ENCODE measurements at regions not wholly inside any gene's neighbourhood (a gene's known extent, or its start where the extent isn't known, plus 50 kb on each side); places are given as distances from the start of the nearest gene placed in this dataset.

DNA sequence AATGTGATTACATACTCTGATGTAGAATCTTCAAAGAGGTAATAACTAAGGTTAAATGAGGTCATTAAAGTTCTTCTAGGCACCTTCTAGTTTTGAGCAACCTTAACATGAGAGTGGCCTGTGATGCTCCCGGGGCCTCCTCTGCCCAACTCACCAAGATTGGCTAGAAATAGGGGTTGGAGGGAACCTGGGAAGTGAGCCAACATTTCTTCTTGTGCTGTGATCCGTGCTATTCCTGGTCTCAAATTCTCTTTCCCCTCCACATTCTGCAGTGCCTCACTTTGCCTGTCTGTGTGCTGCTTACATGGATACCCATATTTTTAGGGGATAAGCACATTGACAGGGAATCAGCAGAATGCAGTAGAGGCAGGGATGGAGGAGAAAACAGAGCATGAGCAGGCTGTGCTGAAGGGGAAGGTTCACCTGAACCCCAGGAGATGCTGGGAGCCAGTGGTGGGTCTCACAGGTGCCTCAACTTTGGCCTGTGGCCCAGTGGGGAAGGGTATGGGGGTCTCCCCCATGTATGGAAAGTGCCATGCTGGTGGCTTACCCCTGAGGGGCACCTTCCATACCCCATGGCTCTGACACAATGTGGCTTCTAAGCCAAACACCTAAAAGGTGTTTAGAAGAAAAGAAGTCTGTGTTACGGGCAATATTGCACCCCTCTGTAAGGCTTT, 164.7 kb upstream of the CHD6 start:
- TF ChIP-seq ZFX (IDR thresholded peaks at IDR 0.05), result no peak
- TF ChIP-seq CTCF (conservative IDR thresholded peaks at IDR 0.05), result no peak
- H3K27ac ChIP-seq, result no peak overlapping the region

GRCh38 chr20:41782255-41782654, 164.1 kb upstream of the CHD6 start:
- no peak overlapping the region for H3K27ac ChIP-seq
- TF ChIP-seq ZFX (IDR thresholded peaks at IDR 0.05) (no peak), CTCF (conservative IDR thresholded peaks at IDR 0.05) (no peak)

DNA sequence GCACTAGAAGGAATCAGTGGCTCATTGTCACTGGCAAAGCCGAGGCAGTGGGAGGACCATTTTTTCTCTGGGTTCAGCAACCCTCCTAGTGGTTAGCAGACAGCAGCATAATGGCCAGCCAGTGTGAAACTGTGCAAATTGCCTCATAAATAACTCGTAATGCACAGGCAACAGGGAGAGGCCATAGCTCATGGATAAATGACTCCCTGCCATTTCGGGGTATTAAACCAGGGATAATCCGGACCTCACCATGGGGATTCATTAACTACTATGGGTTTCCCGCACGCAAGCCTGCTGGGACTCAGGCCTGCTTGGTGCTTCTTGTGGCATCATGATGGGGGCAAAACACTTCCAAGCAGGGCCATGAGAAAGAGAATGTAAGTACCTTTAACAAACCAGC, 158.2 kb upstream of the CHD6 start:
- H3K27ac ChIP-seq, result no peak overlapping the region
- TF ChIP-seq ZFX (IDR thresholded peaks at IDR 0.05), result no peak
- no peak for TF ChIP-seq CTCF (conservative IDR thresholded peaks at IDR 0.05)

DNA sequence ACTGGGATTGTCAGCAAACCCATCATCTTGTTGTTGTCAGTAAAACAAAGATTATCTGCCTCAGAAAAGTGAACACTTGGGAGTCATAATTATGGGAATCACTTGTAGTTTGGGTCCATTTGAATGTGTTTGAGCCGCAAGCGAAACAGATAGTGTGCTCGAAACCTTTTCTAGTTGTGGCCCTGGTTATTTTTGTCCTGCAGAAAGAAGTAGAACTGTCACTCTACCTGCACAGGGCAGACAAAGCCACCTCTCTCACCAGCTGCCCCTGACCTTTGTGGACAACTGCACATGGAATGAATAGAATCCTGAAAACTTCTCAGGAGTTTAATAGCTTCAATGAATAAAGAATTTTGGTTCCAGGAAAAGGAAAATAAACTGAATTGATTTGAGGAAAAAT, 156.1 kb upstream of the CHD6 start:
- no peak for TF ChIP-seq CTCF (conservative IDR thresholded peaks at IDR 0.05)
- no peak for TF ChIP-seq ZFX (IDR thresholded peaks at IDR 0.05)
- H3K27ac ChIP-seq, result no peak overlapping the region

DNA sequence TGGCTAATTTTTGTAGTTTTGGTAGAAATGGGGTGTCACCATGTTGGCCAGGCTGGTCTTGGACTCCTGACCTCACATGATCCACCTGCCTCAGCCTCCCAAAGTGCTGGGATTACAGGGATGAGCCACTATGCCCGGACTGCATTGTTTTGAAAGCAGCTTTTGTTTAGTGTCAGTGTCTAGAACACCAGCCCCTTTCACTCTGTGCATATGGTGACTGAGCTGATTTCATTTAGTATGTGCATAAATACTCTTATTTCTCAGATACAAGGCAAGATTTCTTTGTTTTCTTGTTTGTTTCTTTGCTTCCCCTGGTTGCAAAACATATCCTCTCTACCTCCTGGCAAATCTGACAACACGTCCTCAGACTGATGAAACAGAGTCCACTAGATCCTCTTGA, 152.8 kb upstream of the CHD6 start:
- no peak overlapping the region for H3K27ac ChIP-seq
- no peak for TF ChIP-seq CTCF (conservative IDR thresholded peaks at IDR 0.05)
- no peak for TF ChIP-seq ZFX (IDR thresholded peaks at IDR 0.05)

DNA sequence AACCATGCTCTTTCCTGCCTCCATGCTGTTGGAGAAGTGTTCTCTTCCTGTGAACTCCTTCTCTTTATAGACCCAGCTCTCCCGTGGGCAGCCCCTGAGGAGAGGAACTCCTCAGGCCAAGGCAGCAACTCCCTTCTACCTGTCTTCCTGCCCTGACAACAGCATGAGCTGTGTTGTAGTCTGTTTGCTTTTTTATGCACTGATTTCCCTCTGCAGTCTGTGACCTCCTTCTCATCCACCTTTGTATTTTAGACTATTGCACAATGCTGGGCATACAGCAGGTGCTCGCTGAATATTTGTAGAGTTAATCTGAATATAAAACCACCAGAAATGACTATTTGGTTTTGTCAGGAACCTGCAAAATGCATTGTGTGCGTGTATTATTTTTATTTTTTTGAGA, 152.2 kb upstream of the CHD6 start:
- TF ChIP-seq CTCF (conservative IDR thresholded peaks at IDR 0.05), result no peak
- H3K27ac ChIP-seq, result no peak overlapping the region

- H3K27ac ChIP-seq, result no peak overlapping the region
- no peak for TF ChIP-seq CTCF (conservative IDR thresholded peaks at IDR 0.05)
- no peak for TF ChIP-seq ZFX (IDR thresholded peaks at IDR 0.05)
These were observed 151.4 kb upstream of the CHD6 start for GRCh38 chr20:41769592-41770018.

Data from C4-2B (cell line).